SW 1271 (cell line): ENCODE measurements at regions not wholly inside any gene's neighbourhood (a gene's known extent, or its start where the extent isn't known, plus 50 kb on each side); places are given as distances from the start of the nearest gene placed in this dataset.
"Not testable (repeated sequence)": the region's sequence is repeated elsewhere in the genome, so short reads cannot be mapped to it uniquely, and the experiment has no call there.

ENCODE experiments used
- DNase-seq, 2 experiments: peaks; one replicate each; lab custom pipeline; 2025; lab: John Stamatoyannopoulos, UW

GRCh38 chr10:124213471-124213870, 120.1 kb upstream of the CHST15 start:
- no peak for DNase-seq

- DNase-seq: no peak
Observed at GRCh38 chr10:124212702-124213101, 119.3 kb upstream of the CHST15 start.

GRCh38 chr10:124211921-124212320, 118.5 kb upstream of the CHST15 start:
- no peak for DNase-seq

GRCh38 chr10:124210263-124210662, 116.9 kb upstream of the CHST15 start:
- DNase-seq: no peak

GRCh38 chr10:124207391-124207790, 114.0 kb upstream of the CHST15 start:
- no peak for DNase-seq

- no peak for DNase-seq
Observed at GRCh38 chr10:124206616-124207015, 113.2 kb upstream of the CHST15 start.

GRCh38 chr10:124205432-124205831, 112.0 kb upstream of the CHST15 start:
- DNase-seq: no peak

- DNase-seq: no peak
Observed at GRCh38 chr10:124204726-124205125, 111.3 kb upstream of the CHST15 start.

- DNase-seq: no peak
Observed at GRCh38 chr10:124200011-124200410, 106.6 kb upstream of the CHST15 start.

- no peak for DNase-seq
Observed at GRCh38 chr10:124198871-124199270, 105.5 kb upstream of the CHST15 start.

GRCh38 chr10:124198125-124198501, 104.7 kb upstream of the CHST15 start:
- DNase-seq: no peak

GRCh38 chr10:124197371-124198124, 104.2 kb upstream of the CHST15 start:
- DNase-seq: no peak

- DNase-seq: no peak
Observed at GRCh38 chr10:124196659-124197058, 103.3 kb upstream of the CHST15 start.

GRCh38 chr10:124194199-124194824, 100.9 kb upstream of the CHST15 start:
- no peak for DNase-seq

- DNase-seq: no peak
Observed at GRCh38 chr10:124193309-124193696, 99.9 kb upstream of the CHST15 start.

GRCh38 chr10:124192664-124193308, 99.4 kb upstream of the CHST15 start:
- not testable (repeated sequence) for DNase-seq

- not testable (repeated sequence) for DNase-seq
Observed at GRCh38 chr10:124190476-124190875, 97.1 kb upstream of the CHST15 start.

GRCh38 chr10:124186956-124187355, 93.6 kb upstream of the CHST15 start:
- no peak for DNase-seq

GRCh38 chr10:124185084-124185483, 91.7 kb upstream of the CHST15 start:
- DNase-seq: no peak

GRCh38 chr10:124184208-124184830, 90.9 kb upstream of the CHST15 start:
- no peak for DNase-seq

- DNase-seq: no peak
Observed at GRCh38 chr10:124183617-124184016, 90.2 kb upstream of the CHST15 start.

GRCh38 chr10:124182088-124182541, 88.7 kb upstream of the CHST15 start:
- no peak for DNase-seq

GRCh38 chr10:124181656-124182055, 88.3 kb upstream of the CHST15 start:
- DNase-seq: no peak
